AG09309 (cell line): ENCODE measurements at regions not wholly inside any gene's neighbourhood (a gene's known extent, or its start where the extent isn't known, plus 50 kb on each side); places are given as distances from the start of the nearest gene placed in this dataset.
A peak's percentile ranks its signal among the peaks of the same experiment; 100 is the strongest.

Source experiments
- DNase-seq: peaks from one replicate; pipeline ENCODE4 v3.0.0-alpha.2; 2010; ENCODE audit warnings: low read depth
- H3K4me3 ChIP-seq: 2 replicates; pipeline ENCODE4 v1.5.1; 2011; ENCODE audit warnings: mild to moderate bottlenecking, low read depth, low read length, moderate library complexity; ENCODE audit not compliant: control insufficient read depth
- TF ChIP-seq, protein P1 (sequence below): IDR thresholded peaks from 2 replicates; pipeline ENCODE4 v1.5.1; 2011; ENCODE audit warnings: mild to moderate bottlenecking, low read depth, low read length, inconsistent platforms; ENCODE audit not compliant: insufficient read depth, control insufficient read depth; ENCODE audit errors: missing control alignments

DNA sequence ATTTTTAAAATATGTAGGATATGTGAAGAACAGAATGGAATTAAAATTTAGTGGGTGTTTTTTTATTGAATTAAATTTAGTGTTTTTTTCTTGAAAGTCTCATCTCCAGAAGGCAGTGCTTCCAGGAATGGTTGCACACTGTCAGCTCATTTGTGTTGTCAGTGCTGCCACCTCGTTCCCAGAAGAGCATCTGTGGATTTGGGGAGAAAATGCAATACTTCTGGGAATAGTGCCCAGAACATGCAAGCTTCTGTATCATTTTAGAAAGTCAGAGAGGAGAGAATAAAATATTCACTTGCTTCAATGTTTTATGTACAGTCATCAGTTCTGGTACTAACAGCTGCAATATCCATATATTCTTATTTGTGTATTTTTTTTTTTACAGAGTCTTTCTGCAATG is 608.8 kb downstream of the PCDH7 start:
- TF ChIP-seq, protein P1, sequence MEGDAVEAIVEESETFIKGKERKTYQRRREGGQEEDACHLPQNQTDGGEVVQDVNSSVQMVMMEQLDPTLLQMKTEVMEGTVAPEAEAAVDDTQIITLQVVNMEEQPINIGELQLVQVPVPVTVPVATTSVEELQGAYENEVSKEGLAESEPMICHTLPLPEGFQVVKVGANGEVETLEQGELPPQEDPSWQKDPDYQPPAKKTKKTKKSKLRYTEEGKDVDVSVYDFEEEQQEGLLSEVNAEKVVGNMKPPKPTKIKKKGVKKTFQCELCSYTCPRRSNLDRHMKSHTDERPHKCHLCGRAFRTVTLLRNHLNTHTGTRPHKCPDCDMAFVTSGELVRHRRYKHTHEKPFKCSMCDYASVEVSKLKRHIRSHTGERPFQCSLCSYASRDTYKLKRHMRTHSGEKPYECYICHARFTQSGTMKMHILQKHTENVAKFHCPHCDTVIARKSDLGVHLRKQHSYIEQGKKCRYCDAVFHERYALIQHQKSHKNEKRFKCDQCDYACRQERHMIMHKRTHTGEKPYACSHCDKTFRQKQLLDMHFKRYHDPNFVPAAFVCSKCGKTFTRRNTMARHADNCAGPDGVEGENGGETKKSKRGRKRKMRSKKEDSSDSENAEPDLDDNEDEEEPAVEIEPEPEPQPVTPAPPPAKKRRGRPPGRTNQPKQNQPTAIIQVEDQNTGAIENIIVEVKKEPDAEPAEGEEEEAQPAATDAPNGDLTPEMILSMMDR, result no peak
- no peak overlapping the region for H3K4me3 ChIP-seq
- DNase-seq, result peak; percentile 11

DNA sequence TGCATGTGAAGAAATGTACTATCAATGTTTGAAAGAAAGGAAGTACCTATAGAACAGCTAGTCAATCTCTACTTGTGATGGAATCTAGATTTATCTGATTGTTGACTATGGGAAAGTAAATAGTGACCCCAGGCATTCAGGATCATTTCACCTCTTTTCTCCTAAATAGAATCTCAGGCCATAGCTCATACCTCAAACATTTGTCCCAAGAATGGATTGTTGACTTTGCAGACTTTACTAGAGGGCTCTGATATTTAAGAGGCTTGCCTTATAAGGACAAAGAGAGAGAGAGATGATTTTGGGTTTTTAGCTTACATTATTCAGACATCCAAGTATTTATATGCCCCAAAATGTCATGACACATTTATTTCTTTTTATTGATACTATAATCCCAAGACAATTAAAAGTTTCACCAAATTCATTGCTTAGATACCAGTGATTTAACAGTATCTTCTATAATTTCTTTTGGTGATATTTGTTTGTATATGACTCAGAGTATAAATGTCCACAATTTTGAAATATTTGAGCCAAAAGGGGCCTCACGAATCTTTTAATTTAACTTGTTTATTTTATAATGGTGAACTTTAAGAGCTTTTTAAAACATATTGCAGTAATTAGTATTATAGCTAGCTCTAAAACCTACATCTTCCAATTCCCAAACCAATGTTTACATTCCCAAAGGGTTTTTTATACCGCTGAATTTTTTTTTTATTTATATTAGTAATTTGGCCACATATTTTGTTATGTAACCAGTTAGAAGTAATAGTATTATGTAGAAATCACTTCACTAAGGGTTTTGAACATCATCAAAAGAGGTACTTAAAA is 614.1 kb downstream of the PCDH7 start:
- peak; percentile 28 for DNase-seq
- TF ChIP-seq, protein P1, result no peak
- no peak overlapping the region for H3K4me3 ChIP-seq

DNA sequence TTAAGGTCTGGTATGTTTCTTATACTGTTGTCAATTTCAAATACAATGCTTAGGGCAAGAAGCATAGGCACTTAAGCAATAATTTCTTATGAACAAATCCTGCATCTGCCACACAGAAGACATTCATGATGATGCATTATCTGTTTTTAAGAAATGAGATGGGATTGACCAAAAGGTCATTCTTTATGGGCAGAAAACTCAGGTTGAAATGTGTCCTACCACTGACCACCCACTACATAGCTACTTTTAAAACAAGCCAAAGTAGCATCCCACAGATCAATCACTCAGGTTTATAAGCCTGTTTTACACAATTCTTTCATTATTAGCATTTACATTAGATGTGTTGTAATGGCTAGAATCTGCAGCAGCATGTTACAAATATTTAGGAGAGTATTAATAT is 617.8 kb downstream of the PCDH7 start:
- DNase-seq, result no peak
- TF ChIP-seq, protein P1, result no peak
- no peak overlapping the region for H3K4me3 ChIP-seq

DNA sequence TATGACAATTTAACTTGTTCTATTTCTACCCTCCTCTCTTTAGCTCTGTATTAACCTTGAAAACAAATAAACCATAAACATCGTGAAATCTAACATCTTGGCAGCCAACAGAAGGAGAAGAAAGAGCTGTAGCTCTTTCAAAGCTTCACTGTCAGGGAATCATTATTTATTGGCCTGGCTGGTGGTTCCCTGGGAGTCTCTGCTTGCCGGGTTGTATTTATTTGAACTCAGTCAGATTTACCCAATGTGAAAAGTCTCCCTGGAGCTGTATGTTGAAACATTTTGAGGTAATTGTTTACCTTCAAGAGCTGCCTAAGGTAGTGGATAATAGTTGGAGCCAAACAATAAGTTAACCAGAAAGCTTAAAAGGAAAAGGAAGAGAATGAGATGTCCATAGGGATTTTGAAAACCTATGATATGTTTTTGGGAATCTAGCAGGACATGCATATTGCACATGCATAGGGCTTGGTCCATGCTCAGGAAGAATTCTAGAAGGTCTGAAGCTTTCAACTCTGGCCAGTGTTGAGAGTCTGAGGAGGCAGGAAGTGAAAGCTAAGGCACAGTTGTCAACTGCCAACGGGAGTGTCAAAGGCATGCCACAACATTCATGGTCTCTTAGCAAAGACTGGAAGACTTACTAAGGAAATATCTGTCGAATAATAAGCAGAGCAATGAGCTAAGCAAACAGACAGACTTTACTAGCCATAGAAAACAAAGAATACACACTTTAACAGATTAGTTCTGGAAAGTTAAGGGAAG is 621.6 kb downstream of the PCDH7 start:
- DNase-seq, result no peak
- no peak overlapping the region for H3K4me3 ChIP-seq
- TF ChIP-seq, protein P1, result no peak

DNA sequence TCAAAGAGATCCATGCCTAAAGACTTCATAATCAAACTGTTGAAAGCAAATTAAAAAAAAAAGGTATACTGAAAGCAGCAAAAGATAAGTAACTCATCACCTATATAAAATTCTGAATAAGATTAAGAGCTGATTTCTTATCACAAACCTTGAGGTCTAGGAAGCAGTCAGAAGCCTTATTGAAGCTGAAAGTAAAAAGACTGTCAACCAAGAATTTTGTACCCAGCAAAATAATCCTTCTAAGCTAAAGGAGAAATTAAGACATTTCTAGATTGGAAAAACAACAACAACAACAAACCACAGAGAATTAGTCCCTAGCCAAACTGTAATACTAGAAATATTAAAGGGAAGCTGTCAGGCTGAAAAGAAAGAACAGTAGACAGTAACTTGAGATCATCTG is 622.9 kb downstream of the PCDH7 start:
- no peak overlapping the region for H3K4me3 ChIP-seq
- TF ChIP-seq, protein P1, result no peak
- no peak for DNase-seq

DNA sequence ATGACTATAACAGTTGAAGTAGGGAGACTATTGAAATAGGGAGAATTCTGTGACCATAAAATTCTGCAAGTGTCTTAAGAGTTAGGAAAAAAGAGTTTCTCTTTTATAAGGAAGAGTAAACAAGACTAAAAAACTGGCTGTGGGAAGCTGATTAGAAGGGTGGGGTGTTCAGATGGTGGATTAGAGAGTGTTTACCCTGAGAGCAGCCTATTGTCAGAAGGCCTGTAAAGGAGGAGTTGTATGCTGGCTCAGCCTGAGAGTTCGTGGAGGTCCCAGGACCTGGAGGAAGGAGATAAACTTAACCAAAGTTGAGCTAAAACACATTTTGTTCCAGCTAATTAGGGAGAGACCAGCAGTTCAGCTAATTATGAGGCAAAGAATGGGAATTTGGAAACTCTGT is 629.7 kb downstream of the PCDH7 start:
- H3K4me3 ChIP-seq, result no peak overlapping the region
- no peak for DNase-seq
- TF ChIP-seq, protein P1, result no peak
